ENCODE measurements at regions not wholly inside any gene's neighbourhood (a gene's known extent, or its start where the extent isn't known, plus 50 kb on each side); places are given as distances from the start of the nearest gene placed in this dataset.

- Histone ChIP-seq H2BK120ac (ENCODE audit: low read depth, low read length) (no peak overlapping the region), H4K5ac (ENCODE audit: low read depth, low read length) (no peak overlapping the region), H2AFZ (replicated peaks; ENCODE audit: low read length, poor library complexity) (no peak overlapping the region), H3K4me2 (ENCODE audit: low read depth, low read length) (no peak overlapping the region), H3K79me1 (ENCODE audit: low read depth in 1 of 2, low read length in 2 of 2) (no peaks in the 10 kb centered on the region), H3K9me3 (ENCODE audit: control insufficient read depth, insufficient read depth, low read length) (no peaks in the 10 kb centered on the region), H3K36me3 (ENCODE audit: control insufficient read depth, insufficient read depth, low read length) (no peaks in the 10 kb centered on the region), H2BK5ac (ENCODE audit: low read depth, low read length, poor library complexity, severe bottlenecking) (no peak overlapping the region), H3K56ac (ENCODE audit: extremely low read depth, insufficient read depth, low read length) (no peak overlapping the region), H4K20me1 (ENCODE audit: insufficient read depth, low read length) (no peaks in the 10 kb centered on the region), H3K14ac (replicated peaks; ENCODE audit: low read depth, low read length) (no peak overlapping the region), H3K18ac (ENCODE audit: low read depth, low read length) (no peak overlapping the region), H3K27ac (ENCODE audit: insufficient read depth, low read length) (no peak overlapping the region), H3K9ac (ENCODE audit: low read depth, low read length) (no peak overlapping the region), H3K9me1 (ENCODE audit: insufficient read depth, low read length) (no peaks in the 10 kb centered on the region), H3K23ac (ENCODE audit: low read depth, low read length) (no peak overlapping the region), H2BK15ac (ENCODE audit: low read depth, low read length) (no peak overlapping the region), H3K27me3 (ENCODE audit: control insufficient read depth, insufficient read depth, low read length) (peaks cover 2% of the 10 kb centered on the region), H4K8ac (ENCODE audit: low read depth in 2 of 2, low read length in 2 of 2) (no peak overlapping the region), H3K4me1 (ENCODE audit: control insufficient read depth, insufficient read depth, low read length) (no peaks in the 10 kb centered on the region), H3K4me3 (ENCODE audit: insufficient read depth, low read depth, low read length) (no peak overlapping the region), H2BK20ac (ENCODE audit: low read depth, low read length) (no peak overlapping the region), H2AK5ac (ENCODE audit: low read depth, low read length) (no peak overlapping the region), H2AK9ac (replicated peaks; ENCODE audit: low read depth, low read length, poor library complexity) (no peak overlapping the region), H4K91ac (ENCODE audit: insufficient read depth, low read depth, low read length) (no peak overlapping the region), H3K4ac (ENCODE audit: low read depth, low read length) (no peak overlapping the region)
- in situ Hi-C loops (cut with MboI; ENCODE audit: low sequenced_read_pairs), result no loop called here
- no TSS peak for BruUV-seq (replicated peaks)
- intact Hi-C loops (cut with micrococcal nuclease), result loop anchor here (5.0 to 10.0 kb wide), 5 partner anchors 207 to 554 kb away; partner anchors contain the start of genes LPIN3 and PLCG1
- TF ChIP-seq MAFK (IDR thresholded peaks at IDR 0.05; ENCODE audit: low read depth, low read length), result no peak
- no peak for TF ChIP-seq POLR2A (IDR thresholded peaks at IDR 0.05; ENCODE audit: low read depth, low read length)
- no peak for TF ChIP-seq CHD1 (IDR thresholded peaks at IDR 0.05; ENCODE audit: low read depth, low read length)
- no peak for TF ChIP-seq MAZ (IDR thresholded peaks at IDR 0.05; ENCODE audit: borderline replicate concordance, low read depth, low read length)
- TF ChIP-seq CEBPB (IDR thresholded peaks at IDR 0.05; ENCODE audit: low read depth, low read length), result no peak
- no peak for TF ChIP-seq USF2 (IDR thresholded peaks at IDR 0.05; ENCODE audit: low read depth, low read length)
- TF ChIP-seq NFE2L2 (IDR thresholded peaks at IDR 0.05; ENCODE audit: low read depth, low read length), result no peak
- TF ChIP-seq SMC3 (IDR thresholded peaks at IDR 0.05; ENCODE audit: low read depth, low read length), result no peak
- WGBS, 2 experiments (ENCODE audit: extremely low coverage in 2 of 2, insufficient read length in 1 of 2), result no CpG with 5 or more reads among the region's 2 CpGs
- no peak for DNase-seq
- POLR2A ChIA-PET (ENCODE audit: unreplicated experiment), result no interaction called here
- dilution Hi-C loops (cut with HindIII; ENCODE audit: low sequenced_read_pairs, unreplicated experiment), result no loop called here
- ATAC-seq (ENCODE audit: low read depth), result no peak
- CTCF ChIA-PET, result interaction anchor here (0.7 kb wide), 1 partner anchor 1684 kb away, joined by 3 read pairs; no protein-coding TSS in a partner anchor
Measured at GRCh38 chr20:41691443-41691842, 73.3 kb upstream of the CHD6 start.
